GM19395 (cell line): ENCODE measurements at regions not wholly inside any gene's neighbourhood (a gene's known extent, or its start where the extent isn't known, plus 50 kb on each side); places are given as distances from the start of the nearest gene placed in this dataset.

Experiments
- ATAC-seq: cut with Tn5 transposase; IDR thresholded peaks from one replicate; pipeline ENCODE4 v1.9.1; 2021; ENCODE audit warnings: mild to moderate bottlenecking, moderate library complexity; ENCODE audit not compliant: unreplicated experiment

DNA sequence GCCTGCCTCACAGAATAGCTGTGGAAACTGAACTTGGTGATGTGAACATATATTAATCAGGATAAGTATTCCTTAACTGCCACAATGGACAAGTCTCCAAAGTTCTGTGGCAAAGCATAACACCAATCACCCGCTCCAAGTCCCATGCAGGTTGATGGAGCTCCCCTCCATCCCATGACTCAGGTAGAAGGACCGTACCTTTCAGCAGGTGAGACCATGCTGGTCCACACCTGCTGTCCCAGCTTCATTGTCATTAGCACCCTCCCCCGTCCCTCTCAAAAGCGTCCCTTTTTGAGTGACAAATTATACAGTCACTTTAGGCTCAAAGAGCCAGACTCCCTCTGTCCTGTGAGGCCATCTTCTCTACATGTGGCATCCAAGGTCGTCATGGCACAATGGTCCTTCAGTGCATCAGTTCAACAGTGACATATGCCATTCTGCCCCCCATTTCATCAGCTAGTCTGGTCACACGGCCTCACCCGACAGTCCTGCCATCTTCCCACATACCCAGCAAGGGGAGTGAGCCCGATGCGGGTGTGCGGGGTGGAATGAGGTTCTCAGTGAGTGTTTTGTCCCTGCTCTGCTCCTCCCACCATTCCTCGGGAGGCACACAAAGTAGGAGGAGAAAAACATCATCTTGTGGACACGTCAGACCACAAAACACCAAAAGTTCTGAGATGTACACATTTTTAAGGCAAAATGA, 136.7 kb upstream of the MYCN start:
- no peak for ATAC-seq

DNA sequence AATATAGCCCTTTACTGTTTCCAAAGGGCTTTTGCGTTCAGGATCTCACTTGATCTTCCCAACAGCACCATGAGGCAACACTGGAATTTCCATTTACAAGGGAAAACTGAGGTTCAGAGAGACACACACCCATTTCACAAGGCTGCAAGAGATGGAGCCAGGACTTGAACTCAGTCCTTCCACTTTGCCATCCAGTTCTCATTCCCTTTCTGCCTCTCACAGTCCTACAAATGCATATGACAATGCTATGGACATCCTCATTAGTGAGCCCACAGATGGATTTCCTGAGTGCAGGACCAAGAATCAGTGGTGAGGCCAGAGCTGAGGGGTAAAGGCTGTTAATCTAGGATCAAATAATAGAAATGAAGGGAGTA, 136.1 kb upstream of the MYCN start:
- no peak for ATAC-seq

DNA sequence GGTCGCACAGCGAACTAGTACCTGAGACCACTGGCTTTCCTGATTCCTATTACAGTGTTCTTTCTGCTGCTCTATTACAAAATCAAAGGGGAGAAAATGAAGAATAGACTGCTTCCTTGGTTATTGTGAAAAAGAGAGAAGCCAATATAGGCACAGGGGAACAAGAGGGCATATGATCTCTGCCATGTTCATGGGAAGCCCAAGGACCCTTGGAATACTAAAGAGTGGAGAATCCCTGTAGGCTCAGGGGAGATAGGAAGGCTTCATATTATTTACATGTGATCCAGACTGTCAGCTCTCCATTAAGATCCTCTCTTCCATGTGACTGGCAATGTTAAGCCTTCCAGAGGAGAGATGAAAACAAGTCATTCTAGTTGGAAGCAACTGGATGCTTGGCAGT, 135.7 kb upstream of the MYCN start:
- no peak for ATAC-seq

DNA sequence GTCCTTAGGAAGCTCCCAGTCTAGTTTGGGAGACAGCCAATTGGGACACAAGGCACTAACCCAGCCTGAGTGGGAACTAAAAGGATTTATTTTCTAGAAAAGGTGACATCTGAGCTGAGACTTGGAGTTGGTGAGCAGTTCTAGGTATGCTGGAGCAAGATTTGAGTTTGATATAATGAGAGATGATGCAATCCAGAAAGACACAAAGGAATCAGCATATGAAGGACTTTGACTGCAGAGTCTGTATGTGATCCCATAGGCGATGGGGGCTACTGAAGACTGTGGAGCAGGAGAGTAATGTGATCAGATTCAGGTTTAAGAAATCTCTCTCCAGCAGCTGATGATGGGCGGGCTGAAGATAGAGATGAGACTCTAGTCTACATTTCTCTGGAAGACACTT, 135.1 kb upstream of the MYCN start:
- ATAC-seq: no peak

DNA sequence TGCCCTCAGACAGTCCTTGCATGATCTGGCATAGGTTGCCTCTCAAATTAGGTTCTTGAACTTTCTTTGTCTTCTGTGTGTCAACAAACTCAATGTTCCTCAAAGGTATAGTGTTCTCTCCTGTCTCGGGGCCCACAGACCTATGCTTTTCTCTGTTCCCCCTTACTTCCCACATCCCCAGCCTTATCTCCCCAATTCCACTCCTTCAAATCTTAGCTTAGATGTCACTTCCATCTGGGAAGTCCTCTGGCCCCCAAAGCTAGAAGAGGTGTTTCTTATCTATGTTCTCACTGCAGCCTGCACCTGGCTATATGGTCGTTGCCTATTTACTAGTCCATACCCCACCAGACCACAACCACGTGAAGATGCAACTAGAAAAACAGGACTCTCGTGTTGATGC, 134.6 kb upstream of the MYCN start:
- no peak for ATAC-seq

DNA sequence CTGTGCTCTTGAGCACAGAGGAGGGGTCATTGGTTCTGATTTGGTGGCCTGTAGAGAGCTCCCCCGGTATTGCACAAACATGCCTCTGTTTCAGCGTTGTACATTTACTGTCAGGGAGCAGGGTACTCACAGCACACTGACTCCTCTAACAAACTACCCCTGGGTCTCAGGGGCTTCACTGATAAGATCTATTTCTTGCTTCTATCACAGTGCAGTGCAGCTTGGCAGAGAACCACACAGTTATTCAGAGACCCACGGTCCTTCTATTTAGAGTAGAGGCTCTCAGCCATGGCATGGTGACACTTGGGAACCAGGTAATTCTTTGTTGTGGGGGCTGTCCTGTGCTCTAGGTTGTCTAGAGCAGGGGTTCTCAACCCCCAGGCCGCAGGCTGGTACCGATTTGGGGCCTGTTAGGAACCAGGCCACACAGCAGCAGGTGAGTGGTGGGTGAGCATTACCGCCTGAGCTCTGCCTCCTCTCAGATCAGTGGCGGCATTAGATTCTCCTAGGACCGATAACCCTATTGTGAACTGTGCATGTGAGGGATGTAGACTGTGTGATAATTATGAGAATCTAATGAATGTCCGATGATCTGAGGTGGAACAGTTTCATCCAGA, 133.4 kb upstream of the MYCN start:
- no peak for ATAC-seq

DNA sequence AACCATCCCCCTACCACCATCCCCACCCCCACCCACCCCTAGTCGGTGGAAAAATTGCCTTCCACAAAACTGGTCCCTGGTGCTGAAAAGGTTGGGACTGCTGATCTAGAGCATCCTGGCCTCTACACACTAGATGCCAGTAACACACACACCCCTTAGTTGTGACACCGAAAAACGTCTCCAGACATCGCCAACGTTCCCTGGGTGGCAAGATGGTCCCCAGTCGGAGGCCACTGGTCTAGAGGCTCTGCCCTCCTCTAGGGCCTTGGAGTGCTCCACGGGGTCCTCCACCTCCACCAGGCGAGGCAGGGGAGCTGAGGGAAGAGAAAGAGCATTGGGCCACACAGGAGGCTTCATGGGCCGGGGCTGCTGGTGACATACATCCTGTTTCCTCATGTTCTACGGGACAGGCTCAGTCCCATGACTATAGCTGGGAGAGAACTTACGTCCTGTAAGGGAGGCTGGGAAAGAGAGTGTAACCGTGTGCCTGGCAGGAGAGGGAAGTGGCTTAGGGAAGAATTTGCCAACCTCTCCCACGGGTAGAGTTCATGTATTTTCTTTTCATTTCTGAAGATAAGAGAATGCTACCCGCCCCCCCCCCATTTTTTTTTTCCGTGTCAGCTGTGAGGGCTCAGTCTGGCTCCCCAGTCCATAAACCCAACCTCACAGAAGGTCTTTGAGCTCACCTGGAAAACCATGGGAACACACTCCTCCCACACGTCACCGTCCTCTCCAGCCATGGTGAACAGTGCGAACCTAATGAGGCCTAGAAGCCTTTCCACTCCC, 132.7 kb upstream of the MYCN start:
- no peak for ATAC-seq

DNA sequence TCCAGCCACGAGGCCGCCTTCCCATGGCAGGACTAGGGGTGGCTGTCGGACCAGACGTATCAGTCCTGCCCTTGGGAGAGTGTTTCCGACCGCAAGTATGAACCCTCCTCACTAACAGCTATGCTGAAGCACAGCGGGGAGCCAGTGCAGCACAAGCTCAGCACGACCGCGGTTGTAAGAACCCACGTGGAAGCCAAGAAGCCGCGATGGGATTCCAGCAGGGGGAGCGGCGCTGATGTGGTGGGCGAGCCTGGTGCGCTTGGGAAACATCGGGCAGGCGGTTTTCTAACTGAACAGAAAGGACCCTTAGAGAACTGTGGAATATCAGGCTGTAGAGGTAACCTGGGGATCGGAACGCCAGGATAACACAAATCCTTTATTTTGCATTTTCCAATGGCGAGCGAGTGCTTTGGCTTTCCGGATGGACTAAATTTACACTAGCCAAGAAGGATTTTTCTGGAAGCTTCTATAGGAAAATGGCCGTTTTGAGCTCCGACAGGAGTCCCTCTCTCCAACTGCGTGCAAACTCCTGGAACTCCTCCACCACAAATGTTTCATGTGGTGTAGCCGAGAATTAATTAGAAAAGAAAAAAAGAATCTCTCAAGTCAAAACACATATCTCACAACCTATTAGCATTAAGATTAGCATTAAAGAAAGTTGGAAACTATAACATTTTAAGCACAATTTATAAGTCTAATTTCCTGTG, 132.0 kb upstream of the MYCN start:
- no peak for ATAC-seq

DNA sequence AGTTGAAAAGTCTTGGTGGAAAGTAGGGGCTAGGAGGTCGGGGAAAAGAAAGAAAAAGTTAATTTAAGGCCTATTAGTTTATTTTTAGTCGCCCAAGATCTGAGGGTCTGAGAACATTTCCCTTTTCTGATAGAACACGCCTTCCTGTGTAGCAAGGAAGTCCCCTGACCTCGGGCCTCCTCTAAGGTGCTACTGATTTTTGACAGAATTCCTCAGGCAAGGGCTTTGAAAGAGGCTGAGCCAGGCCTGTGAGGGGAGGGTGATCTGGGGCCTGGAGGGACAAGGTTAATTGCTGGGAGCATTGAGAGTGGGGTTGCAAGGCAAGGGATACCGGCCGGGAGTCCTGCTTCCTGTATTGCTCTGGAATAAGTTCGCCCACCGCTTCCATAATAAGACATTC, 131.4 kb upstream of the MYCN start:
- ATAC-seq: no peak

DNA sequence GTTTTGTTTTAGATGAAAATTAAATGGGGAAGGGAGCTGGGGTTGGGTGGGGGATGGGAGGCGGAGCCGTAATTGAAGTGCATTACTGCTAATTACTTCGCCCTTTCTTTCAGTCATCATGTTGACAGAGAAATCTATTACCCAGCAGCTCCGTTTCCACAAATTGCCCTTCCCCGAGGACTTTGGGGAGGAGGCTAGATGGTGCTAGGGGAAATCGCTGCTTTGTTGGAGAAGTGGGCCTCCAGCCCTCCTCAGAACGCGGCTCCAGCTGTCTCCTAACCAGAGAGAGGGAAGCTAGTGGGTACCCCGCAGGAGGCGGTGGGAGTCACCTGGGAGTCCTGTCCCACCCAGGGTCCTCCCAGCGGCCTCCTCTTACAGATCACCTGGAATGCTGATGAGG, 130.9 kb upstream of the MYCN start:
- no peak for ATAC-seq

DNA sequence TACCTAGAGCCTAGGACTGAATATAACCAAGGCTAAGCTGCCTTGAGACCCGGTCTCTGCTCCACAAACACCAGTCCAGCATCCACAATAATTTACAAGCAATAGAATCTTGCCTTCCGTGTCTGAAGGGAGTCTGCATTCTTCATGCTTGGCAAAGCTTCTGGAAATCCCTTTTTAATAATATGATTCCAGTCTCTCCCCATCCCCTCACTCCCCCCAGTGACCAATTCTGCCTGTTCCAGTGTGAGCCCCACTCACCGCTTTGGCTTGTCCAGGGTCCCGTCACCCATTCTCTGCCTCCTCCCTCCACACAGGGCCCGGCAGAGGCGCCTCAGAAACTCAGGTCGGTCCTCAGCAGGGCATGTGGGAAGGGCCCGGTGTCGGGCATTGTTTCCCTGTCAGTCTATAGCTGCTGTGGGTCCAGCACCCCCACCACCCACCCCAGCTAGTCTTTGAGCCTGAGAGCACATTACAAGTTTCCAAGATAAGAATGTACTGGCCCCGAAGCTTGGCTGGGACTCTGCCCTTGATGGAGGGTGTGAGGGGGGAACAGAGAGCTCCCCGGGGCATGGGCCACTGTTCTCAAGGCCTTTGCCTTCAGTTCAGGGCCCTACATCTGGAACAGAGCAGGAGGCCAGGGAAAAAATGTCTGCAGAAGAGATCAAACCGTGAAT, 129.7 kb upstream of the MYCN start:
- no peak for ATAC-seq

DNA sequence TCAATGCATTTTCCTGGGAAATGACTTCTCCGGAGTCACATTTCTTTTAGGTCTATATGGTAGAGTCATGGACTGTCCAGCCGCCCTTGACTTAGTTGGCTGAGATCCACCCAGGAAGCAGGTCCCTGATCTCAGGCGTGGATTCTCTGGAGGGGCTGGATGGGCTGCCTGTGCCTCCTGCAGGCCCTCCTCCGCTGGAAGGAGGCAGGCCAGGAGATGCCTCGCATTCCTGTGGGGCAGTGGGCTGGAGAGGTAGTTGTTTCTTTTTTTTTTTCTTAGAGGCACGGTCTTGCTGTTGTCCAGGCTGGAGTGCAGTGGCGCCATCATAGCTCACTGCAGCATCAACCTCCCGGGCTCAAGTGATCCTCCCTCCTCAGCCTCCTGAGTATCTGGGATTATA, 129.0 kb upstream of the MYCN start:
- ATAC-seq: no peak

DNA sequence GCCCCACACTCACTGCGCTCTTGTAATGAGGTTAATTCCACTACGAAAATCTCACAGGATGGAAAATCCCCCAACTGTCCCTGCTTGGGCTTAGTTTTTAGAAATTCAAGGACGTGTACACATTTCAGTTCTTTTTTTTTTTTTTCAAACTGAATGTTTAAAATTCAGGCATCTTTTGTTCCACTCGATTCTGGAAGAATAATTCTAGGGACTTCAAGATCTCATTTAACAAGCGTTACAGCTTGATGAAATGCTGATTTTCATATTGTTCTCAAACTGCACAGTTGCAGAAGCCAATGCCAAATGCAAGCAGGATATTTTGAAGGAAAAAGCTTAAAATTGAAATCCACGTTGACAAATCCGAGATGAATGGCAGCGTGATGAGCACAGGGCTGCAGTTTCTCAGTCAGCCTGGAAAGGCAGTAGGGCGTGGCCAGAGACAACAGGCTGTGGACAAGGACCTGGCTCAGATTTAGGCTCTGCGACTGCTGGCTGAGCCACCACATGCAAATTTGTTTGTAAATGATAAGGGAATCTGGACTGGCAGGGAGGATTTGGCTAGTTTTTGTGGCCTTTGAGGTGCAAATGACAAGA, 128.1 kb upstream of the MYCN start:
- no peak for ATAC-seq

DNA sequence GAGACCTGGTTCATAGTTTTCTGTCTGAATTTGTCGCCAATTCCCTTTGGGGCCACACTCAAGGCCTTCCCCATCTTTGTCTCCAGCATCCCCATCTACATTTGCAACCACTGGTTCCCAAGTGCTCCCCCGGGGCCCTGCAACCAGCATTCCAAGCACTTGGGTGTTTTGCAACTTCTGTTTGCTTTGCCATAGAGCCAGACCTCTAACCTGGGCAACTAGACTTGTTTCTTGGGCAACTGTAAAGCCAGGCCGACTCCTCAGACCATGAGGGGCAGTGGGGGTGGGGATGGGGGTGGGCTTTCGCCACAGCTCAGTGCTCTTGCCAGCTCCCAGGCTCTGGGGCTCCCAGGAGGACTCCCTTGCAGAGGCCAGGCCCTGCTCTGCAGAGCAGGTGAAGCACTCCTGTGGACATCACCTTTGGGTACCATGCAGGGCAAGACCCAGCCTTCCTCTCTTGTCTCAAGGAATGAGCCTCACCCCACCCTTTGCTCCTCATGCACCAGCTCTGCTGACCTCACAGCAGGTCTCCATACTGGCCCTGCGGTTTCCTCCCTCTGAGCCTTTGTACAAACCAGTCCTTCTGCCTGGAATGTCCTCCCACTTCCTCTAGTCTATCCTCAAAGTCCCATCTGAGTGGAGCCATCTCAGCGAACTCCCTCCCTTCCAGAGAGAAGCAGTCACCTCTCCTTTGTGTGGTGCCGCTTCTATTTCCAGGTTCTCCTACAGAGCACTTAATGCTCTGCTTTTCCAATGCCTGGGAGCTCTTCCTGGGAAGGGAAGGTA, 126.7 kb upstream of the MYCN start:
- ATAC-seq: no peak

DNA sequence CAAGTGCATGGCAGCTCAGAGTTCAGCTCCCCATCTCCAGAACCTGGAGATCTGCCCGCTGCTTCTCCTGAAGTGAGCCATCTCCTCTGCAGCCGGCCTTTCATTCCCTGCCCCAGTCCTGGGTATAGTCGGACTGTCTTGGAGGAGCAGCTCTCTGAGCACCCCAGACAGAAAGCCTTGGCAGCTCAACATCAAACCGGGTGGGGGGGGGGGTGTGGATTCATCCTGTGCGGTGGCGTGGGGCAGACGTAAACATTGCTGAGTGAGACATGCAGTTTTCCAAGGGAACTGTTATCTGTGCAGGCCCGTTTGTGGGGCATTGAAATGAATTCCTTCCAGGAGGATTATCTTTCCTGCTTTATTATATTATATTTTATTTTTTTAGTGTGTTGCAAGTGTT, 125.9 kb upstream of the MYCN start:
- no peak for ATAC-seq

DNA sequence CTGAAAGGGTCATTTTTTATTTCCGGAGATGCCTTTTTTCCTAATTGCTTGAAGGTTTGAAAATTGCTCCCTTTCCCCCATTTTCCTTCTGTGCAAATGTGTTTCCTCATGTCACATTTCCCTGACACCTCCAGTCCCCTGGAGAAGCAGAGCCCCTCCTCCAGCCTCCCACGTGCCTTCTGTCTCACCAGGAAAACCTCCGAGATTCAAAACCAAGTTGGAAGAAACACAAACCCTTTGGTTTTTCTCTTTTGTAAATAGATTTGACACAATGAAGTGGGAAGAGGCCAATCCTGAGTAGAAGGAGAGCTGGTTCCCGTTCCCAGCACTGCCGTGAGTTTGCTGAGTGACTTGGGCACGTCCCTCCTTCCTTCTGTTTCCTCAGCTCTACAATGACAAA, 125.4 kb upstream of the MYCN start:
- no peak for ATAC-seq

DNA sequence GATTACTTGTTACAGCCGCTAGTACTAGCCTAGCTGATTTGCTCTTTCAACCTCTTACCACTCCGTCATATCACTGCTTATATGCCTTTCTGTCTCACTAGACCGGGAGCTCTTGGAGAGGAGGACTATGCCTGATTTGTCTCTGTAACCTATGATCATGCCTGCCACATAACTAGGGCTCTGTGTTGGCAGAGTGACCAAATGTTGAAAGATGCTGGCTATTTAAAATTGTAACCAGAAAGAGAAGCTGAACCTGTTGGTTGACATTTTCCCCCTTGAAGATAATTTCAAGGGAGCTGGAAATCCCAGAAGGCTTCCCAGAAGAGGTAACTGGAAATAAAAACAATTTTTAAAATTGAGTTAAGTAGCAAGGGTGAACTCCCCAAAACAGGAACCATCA, 124.1 kb upstream of the MYCN start:
- ATAC-seq: no peak

DNA sequence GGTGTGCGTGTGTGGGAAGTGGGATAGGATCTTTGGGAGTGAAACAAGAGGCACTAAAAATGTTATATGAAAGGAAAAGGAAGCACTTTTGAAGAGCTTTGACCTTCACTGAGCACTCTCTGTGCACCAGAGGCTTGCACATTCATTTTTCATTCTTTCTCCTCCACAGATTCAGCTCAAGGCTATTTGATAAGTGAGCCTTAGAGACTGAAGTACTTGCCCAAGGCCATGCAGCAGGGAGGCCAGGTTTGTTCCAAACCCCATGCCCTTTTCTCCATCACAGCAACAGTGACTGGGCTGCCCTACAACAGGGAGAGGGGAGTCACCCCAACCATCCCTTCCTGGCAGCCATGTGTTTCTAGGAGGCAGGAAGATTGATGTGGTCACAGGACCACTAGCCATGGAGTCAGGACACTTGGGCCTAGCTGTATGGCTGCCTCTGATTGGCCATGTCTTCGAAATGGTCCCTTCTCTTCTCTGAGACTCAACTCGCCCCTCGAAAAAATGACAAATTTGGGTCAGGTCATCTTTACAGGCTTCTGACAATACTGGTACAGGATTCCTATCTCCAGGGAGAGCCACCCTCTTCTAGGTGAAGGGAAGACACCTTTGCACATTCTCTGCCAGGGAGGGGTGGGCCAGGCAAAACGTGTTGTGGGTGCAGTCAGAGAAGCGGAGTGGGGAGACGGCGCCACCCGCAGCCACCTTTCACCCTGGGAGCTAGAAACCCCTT, 123.5 kb upstream of the MYCN start:
- no peak for ATAC-seq

DNA sequence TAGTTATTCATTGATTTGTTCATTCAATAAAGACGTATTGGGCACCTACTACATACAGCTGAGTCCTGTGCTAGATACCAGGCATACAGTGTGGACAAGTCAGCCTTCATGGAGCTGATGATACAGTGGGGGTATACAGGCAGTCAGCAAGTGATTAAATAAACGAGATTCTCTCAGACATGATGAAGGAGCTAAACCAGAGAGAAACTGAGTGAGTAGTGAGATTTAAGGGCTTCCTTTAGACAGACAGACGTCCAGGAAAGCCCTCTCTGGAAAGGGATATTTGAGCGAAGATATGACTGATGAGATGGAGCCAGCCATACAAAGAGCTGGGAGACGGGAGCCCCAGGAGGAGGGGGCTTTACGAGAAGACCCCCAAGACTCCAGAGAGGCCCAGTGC, 122.6 kb upstream of the MYCN start:
- no peak for ATAC-seq
